HG02840 (cell line): ENCODE measurements at regions not wholly inside any gene's neighbourhood (a gene's known extent, or its start where the extent isn't known, plus 50 kb on each side); places are given as distances from the start of the nearest gene placed in this dataset.
"Not testable (repeated sequence)": the region's sequence is repeated elsewhere in the genome, so short reads cannot be mapped to it uniquely, and the experiment has no call there.

ENCODE experiments used
- ATAC-seq: cut with Tn5 transposase; IDR thresholded peaks from one replicate; pipeline ENCODE4 v1.9.1; 2021; ENCODE audit warnings: mild to moderate bottlenecking, moderate library complexity, moderate number of reproducible peaks; ENCODE audit not compliant: unreplicated experiment, low FRiP score

DNA sequence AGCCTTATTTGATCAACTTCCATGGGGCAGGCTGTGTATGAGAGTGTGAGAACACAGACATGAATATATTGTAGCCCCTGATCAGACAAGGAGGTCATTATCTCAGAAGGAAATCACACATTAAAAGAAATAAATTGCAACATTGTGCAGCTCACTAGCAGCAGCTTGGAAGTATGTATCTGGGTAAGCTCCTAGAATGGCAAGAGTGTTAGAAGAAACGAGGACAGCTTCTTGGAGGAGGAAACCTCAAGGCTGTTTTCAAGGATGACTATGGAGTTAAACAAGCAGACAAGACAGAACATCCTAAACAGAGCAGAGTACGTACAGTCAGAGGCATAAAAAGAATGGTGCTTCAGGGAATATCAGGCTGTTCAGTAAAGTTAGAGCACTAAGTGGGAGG, 511.0 kb downstream of the SLCO4C1 start:
- ATAC-seq: no peak

DNA sequence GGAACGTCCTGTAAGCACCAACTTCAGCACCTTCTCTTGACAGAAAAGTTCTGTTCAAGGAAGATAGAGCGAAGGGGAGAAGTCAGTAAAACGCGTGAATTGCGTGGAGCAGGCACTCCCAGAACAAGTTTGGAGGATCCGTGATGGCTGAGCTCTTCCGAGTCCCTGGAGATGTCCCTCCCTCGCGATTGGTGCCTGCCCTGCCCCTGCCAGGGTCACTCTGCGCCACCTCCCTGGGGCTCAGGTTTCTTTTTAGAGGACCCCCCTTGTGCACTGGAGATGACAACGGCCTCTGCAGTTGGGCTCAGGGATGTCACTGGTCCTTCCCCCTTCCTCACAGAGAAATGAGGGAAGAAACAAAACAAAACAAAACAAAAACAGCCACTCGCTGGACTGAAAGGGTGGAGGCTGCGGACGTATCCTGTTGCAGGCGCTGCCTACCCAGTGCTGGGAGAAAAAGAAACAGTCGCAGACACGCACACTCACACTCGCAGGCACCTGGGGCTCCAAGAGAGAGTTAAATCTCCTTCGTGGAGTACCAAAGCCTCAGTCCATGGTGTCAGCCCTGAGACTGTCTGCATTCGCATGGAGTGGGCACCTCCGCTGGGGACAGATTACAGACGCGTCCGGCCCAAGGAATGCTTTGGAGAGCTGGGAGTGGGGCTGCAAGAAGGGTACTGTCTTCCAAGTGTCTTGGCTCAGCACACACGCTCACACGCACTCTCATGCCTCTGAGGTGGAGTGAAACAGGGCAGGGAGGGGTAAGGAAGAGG, 512.7 kb downstream of the SLCO4C1 start:
- ATAC-seq: no peak

GRCh38 chr5:101782352-101783103, 513.6 kb downstream of the SLCO4C1 start:
- no peak for ATAC-seq

DNA sequence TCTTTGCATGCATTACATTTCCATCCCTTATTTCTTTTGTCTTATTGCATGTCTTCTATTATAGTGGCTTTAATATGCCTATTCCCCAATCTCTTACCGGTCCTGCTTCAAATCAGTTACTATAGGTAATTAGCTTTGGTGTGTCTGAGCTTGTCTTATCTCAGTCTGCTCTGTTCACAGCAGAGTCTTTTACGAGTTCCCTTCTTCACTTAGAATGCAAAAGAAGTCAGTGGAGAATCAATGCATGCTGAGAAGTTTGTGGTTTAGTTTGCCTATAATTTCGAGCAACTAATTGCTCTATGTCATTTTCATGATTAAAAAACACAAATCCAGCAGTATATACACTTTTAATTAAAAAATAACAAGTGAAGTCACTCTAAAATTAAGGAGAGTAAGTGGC, 545.0 kb downstream of the SLCO4C1 start:
- ATAC-seq: no peak

DNA sequence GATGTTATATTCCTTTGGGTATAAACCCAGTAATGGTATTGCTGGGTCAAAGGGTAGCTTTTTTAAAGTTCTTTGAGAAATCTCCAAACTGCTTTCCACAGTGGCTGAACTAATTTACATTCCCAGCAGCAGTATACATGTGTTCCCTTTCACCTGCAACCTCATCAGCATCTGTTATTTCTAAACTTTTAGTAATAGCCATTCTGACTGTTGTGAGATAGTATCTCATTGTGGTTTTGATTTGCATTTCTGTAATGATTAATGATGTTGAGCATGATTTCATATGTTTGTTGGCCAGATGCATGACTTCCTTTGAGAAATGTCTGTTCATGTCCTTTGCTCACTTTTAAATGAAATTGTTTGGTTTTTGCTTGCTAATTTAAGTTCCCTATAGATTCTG, 553.1 kb downstream of the SLCO4C1 start:
- peak; percentile 53 for ATAC-seq

- ATAC-seq: no peak
These were observed 567.2 kb downstream of the SLCO4C1 start for GRCh38 chr5:101728933-101729332.

DNA sequence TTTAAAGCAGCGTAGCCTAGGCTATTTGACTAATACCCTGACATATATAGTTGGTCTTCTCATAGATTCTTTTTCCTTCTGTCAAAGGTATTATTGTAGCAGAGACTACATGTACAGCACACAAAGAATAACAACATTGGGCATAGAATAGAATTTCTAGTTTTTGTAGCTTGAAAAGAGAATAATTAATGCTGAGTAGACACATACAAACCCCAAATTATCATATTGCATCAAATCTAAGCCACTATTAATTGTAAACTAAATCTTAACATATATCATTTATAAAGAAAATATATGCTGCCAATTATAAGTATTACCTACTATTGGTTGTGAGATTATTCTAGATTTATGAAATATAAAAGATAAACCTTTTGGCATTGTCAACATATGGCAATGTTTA, 574.5 kb downstream of the SLCO4C1 start:
- no peak for ATAC-seq

- no peak for ATAC-seq
These were observed 576.1 kb downstream of the SLCO4C1 start for GRCh38 chr5:101720033-101720432.

DNA sequence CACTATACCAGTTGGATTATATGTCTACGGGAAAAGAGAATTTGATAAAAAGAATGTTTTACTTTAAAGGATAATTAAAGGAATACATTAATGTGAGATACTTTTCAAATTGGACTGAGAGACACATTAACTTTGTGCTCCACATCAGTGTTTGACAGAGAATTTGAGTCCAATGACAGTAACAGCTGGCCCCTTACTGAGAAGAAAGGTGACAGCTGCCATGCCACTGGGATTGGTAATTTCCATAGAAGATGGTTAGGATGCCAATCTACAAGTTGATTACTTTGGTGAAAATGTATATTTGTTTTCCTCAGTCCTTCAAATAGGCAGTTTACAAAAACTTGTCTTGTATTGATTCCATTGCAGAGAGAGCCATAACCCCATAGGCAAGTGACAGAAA, 578.4 kb downstream of the SLCO4C1 start:
- ATAC-seq: no peak

DNA sequence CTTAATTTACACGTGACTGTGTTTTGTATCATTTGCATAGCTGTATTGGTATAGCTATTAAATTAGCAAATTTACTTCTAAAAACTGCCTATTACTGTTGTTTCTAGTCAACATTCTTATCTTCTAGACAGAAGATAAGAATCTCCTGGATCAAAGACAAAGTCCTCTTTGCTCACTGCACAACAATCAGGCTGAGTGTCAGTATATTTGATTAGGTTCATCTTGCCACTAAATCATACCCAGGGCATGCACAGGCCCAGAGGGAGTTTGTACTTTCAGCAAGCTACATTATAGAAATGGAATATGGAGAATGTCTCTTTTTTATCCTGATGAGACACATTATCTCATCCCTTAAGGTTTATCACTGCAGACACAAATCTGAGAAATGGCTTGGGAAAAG, 579.1 kb downstream of the SLCO4C1 start:
- ATAC-seq: no peak

- not testable (repeated sequence) for ATAC-seq
These were observed 580.3 kb downstream of the SLCO4C1 start for GRCh38 chr5:101715790-101716189.

GRCh38 chr5:101689306-101689705, 606.8 kb downstream of the SLCO4C1 start:
- ATAC-seq: no peak

- no peak for ATAC-seq
These were observed 607.9 kb downstream of the SLCO4C1 start for GRCh38 chr5:101688156-101688555.

DNA sequence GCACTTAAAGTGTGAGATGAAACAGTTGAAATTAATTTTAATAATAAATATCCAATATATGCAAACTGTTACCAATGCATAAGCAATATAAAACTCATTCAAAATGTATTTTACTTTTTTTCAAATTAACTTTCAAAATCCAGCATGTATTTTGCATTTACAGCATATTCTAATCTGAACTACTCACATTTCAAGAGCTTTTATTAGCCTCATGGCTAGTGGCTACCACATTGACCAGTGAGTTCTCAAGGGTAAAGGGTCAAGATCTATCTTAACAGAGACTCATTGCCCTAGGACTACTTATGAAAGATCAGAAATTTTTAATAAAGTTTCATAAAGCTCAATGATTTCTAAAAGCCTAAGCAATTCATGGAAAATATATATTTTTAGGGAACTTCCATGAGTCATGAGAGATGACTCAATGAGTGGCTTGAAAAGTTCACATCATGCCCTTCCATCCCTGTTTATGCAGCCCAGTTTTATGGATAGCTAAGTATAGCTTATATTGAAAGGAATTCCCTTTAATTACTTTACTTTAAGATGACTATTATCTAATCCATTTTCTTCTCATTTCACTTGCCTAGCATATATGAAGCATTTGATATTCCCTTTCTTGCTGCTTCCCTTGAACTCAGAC, 608.6 kb downstream of the SLCO4C1 start:
- ATAC-seq: no peak

GRCh38 chr5:101686536-101687157, 609.4 kb downstream of the SLCO4C1 start:
- no peak for ATAC-seq

DNA sequence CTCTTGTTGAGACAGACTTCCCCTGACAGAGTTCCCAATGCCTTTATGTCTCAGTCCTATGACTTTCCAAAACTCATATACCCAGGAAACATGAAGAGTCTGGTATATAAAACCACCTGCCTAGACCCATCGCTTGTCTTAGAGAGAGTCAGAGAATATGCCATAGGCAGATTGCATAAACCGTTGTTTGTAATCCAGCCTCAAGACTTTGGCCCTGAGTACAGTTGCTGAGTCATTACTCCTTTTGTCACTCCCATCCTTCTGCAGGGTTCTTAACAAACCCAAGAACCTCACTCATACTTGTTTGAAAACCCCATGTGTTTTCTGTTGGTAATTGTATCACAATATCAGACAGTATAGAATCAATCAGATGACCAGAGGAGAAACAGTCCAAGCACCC, 616.3 kb downstream of the SLCO4C1 start:
- no peak for ATAC-seq

DNA sequence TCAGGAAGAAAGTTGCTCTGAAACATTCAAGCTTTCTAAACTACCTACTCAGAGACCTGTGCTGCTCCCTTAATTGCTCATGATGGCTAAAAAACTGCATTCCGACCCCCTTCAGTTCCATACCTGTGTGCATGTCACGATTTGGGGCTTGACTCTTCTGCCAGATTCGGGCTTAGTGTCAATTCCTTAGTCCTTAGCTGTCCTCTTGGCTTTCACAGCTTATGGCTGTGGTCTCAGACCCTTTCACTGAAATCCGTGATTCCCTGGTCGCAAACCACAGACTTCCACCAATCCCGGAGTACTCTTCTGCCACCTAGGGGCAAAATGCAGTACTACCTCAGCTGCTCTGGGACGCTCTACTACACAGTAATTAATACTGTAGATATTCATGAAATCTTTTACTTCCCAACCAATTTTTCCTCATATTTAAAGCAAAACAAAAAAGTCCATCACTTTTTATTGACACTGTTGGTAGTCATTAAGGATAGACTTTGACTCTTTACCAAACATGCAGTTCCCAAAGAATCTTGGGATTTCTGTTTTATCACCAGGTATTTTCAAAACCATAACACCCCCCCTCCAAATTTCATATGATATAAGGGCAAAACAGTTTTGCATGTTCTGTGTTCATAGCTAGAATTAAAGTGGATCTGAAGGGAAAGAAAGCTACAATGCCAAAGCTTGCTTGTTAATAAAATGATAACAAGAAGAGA, 617.4 kb downstream of the SLCO4C1 start:
- no peak for ATAC-seq

GRCh38 chr5:101677961-101678360, 618.1 kb downstream of the SLCO4C1 start:
- no peak for ATAC-seq

DNA sequence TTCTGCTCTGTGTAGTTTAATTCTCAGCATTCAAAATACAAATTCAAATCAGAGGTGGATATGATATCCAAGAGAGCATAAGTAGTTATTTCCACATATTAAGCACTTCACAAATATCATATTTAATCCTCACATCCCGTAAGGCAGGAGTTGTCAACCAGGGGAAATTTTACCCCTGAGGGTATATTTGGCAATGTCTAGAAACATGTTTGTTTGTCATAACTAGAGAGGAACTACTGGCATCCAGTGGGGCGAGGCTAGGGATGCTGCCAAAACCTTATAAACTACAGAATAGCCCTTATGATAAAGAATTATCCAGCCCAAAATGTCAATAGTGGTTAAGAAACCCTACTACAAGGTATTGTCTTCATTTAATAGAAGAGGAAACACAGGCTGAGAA, 619.4 kb downstream of the SLCO4C1 start:
- no peak for ATAC-seq

DNA sequence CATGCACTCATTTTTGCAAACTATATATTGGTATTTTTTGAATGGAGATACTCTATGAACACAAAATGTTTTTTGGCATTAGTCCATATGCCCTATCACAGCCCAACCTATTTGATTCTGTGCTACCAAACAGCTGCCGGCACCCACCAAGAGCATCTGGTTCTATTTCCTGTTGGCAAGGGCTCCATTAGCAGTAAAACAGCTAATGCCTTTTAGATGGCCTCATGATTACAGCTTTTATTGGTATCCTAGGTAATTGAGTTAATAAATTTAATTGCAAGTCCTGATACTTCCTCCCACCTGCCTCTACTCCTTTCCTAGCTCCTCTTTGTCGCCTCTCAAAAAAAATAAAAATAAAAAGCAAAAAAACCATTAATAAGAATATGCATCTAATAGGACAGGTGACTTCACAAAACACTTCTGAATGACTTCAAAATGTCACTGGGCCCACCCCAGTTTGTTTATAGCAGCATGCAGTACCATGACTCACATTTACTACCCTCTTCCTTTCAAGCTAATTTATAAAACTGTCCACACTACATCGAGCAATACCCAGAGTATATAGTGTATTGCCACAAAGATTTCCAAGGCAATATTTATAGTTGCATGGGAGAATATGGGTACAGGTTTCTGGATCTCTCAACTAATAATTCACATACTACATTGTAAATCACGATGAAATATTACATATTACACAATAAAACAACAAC, 620.4 kb downstream of the SLCO4C1 start:
- no peak for ATAC-seq
